A673 (cell line): ENCODE measurements at regions not wholly inside any gene's neighbourhood (a gene's known extent, or its start where the extent isn't known, plus 50 kb on each side); places are given as distances from the start of the nearest gene placed in this dataset.
A peak's percentile ranks its signal among the peaks of the same experiment; 100 is the strongest.

Source experiments
- BruUV-seq: library from RNA; stranded (reverse); fragments of 400-500 nt; replicated peaks from 2 replicates; lab custom pipeline; 2021; lab: Mats Ljungman, UMichigan
- CTCF ChIA-PET: fragments of 300-600 bp; sonication (Branson Sonifier 250); formaldehyde crosslinking; loops from one replicate; lab custom pipeline; 2022; ENCODE audit warnings: antibody characterized with exemption; lab: Charles Lee
- POLR2A ChIA-PET: fragments of 300-600 bp; sonication (Branson Sonifier 250); formaldehyde crosslinking; loops from one replicate; lab custom pipeline; 2022; ENCODE audit warnings: antibody characterized with exemption; ENCODE audit not compliant: low non-redundant PET; lab: Charles Lee
- DNase-seq: peaks from one replicate; pipeline ENCODE4 v3.0.0-alpha.2; 2015; ENCODE audit warnings: low spot score
- H3K27ac ChIP-seq: fragments of 200-600 bp; sonication (generic); 2 replicates; pipeline ENCODE4 v1.5.1; 2016; ENCODE audit warnings: mixed run types, low read depth, mild to moderate bottlenecking, mixed read lengths, antibody characterized with exemption, low read length; ENCODE audit not compliant: poor library complexity, severe bottlenecking
- H3K27me3 ChIP-seq: fragments of 200-600 bp; sonication (generic); replicated peaks from 2 replicates; pipeline ENCODE4 v1.6.1; 2017; ENCODE audit warnings: mixed run types, low read depth, mild to moderate bottlenecking, mixed read lengths, antibody characterized with exemption, low read length; ENCODE audit not compliant: insufficient read depth, poor library complexity
- H3K36me3 ChIP-seq: fragments of 200-600 bp; sonication (generic); 2 replicates; pipeline ENCODE4 v1.6.1; 2016; ENCODE audit warnings: mixed run types, mild to moderate bottlenecking, mixed read lengths, antibody characterized with exemption, low read length; ENCODE audit not compliant: insufficient read depth, poor library complexity, severe bottlenecking
- H3K4me1 ChIP-seq: fragments of 200-600 bp; sonication (generic); 2 replicates; pipeline ENCODE4 v1.6.1; 2017; ENCODE audit warnings: mixed run types, mild to moderate bottlenecking, mixed read lengths, antibody characterized with exemption, low read length; ENCODE audit not compliant: insufficient read depth, poor library complexity, severe bottlenecking
- H3K4me3 ChIP-seq: fragments of 200-600 bp; sonication (generic); 2 replicates; pipeline ENCODE4 v1.5.1; 2016; ENCODE audit warnings: low read depth, mixed run types, mild to moderate bottlenecking, mixed read lengths, low read length; ENCODE audit not compliant: poor library complexity, severe bottlenecking
- H3K9me3 ChIP-seq: fragments of 200-600 bp; sonication (generic); 2 replicates; pipeline ENCODE4 v1.6.1; 2016; ENCODE audit warnings: mixed run types, low read depth, mild to moderate bottlenecking, mixed read lengths, antibody characterized with exemption, low read length; ENCODE audit not compliant: poor library complexity, severe bottlenecking
- CTCF ChIP-seq: fragments of 300-800, 200-600 bp; sonication (generic); conservative IDR thresholded peaks from 2 replicates; pipeline ENCODE4 v1.5.1; 2017; ENCODE audit warnings: low read depth, mild to moderate bottlenecking, antibody characterized with exemption, low read length, moderate library complexity, mixed read lengths
- EZH2 ChIP-seq: fragments of 200-600 bp; sonication (generic); IDR thresholded peaks from 2 replicates; pipeline ENCODE4 v1.6.1; 2017; ENCODE audit warnings: borderline replicate concordance, low read depth, mild to moderate bottlenecking, mixed read lengths, antibody characterized with exemption, low read length; ENCODE audit not compliant: poor library complexity, severe bottlenecking
- intact Hi-C: fragments of 100-400 bp; cut with micrococcal nuclease; formaldehyde crosslinking; loops from one replicate; pipeline ENCODE4 v1.10.0; 2022; ENCODE audit not compliant: unreplicated experiment

- H3K27ac ChIP-seq = no peak overlapping the region
Observed at GRCh38 chr13:23979361-23980159, 82.3 kb upstream of the C1QTNF9B start.

GRCh38 chr13:23980160-23980551 lies 82.9 kb upstream of the C1QTNF9B start:
- Histone ChIP-seq H3K27me3 (no peaks in the 10 kb centered on the region), H3K9me3 (no peaks in the 10 kb centered on the region), H3K36me3 (no peaks in the 10 kb centered on the region), H3K27ac (no peak overlapping the region), H3K4me3 (peak overlapping the region; percentile 39), H3K4me1 (peaks cover 9% of the 10 kb centered on the region)
- BruUV-seq = no TSS peak
- peak; percentile 64 for DNase-seq
- TF ChIP-seq CTCF (no peak), EZH2 (no peak)
- ChIA-PET CTCF (no interaction called here), POLR2A (no interaction called here)
- intact Hi-C loops = no loop called here

More at GRCh38 chr13:23979361-23980159, 82.3 kb upstream of the C1QTNF9B start:
- intact Hi-C loops = no loop called here
- ChIA-PET POLR2A (no interaction called here), CTCF (no interaction called here)
- BruUV-seq = no TSS peak
- TF ChIP-seq CTCF = no peak
- no peak for TF ChIP-seq EZH2
- Histone ChIP-seq H3K4me1 (peaks cover 9% of the 10 kb centered on the region), H3K36me3 (no peaks in the 10 kb centered on the region), H3K9me3 (no peaks in the 10 kb centered on the region), H3K4me3 (peak overlapping the region; percentile 39), H3K27me3 (no peaks in the 10 kb centered on the region)
- peak; percentile 26 for DNase-seq

GRCh38 chr13:23983671-23984070 lies 86.4 kb upstream of the C1QTNF9B start:
- no peak for DNase-seq
- intact Hi-C loops = no loop called here
- no peaks in the 10 kb centered on the region for H3K27me3 ChIP-seq
- TF ChIP-seq EZH2 = no peak
- TF ChIP-seq CTCF = no peak
- ChIA-PET CTCF (no interaction called here), POLR2A (no interaction called here)
- no peaks in the 10 kb centered on the region for H3K9me3 ChIP-seq
- peaks cover 13% of the 10 kb centered on the region for H3K4me1 ChIP-seq
- H3K27ac ChIP-seq = no peak overlapping the region
- H3K36me3 ChIP-seq = no peaks in the 10 kb centered on the region
- BruUV-seq = no TSS peak
- no peak overlapping the region for H3K4me3 ChIP-seq
